GM12878 (cell line): ENCODE measurements at regions not wholly inside any gene's neighbourhood (a gene's known extent, or its start where the extent isn't known, plus 50 kb on each side); places are given as distances from the start of the nearest gene placed in this dataset.

Experiments
- ATAC-seq: fragments of 200-7000 bp; cut with Tn5 transposase; 3 replicates; pipeline ENCODE4 v1.9.1; 2020; ENCODE audit warnings: mild to moderate bottlenecking, moderate library complexity
- BruUV-seq: library from RNA; stranded (reverse); fragments of 400-500 nt; replicated peaks from 2 replicates; lab custom pipeline; 2021; lab: Mats Ljungman, UMichigan
- CTCF ChIA-PET: fragments of 300-600 bp; sonication (Branson Sonifier 250); formaldehyde crosslinking; extraction: SDS; loops from one replicate; lab custom pipeline; 2021; ENCODE audit warnings: inconsistent platforms; lab: Yijun Ruan, JAX
- POLR2A ChIA-PET: fragments of 350-600 bp; formaldehyde crosslinking; extraction: SDS; loops from one replicate; lab custom pipeline; 2021; ENCODE audit warnings: inconsistent platforms; lab: Charles Lee
- RAD21 ChIA-PET: fragments of 300-600 bp; sonication (Branson Sonifier 250); formaldehyde crosslinking; loops from one replicate; lab custom pipeline; 2023; ENCODE audit warnings: antibody characterized with exemption; ENCODE audit not compliant: unreplicated experiment; lab: Charles Lee
- SMC1A ChIA-PET: fragments of 300-600 bp; sonication (Branson Sonifier 250); formaldehyde crosslinking; loops from one replicate; lab custom pipeline; 2023; ENCODE audit not compliant: unreplicated experiment, uncharacterized antibody; lab: Charles Lee
- DNase-seq: peaks from one replicate; pipeline ENCODE4 v3.0.0-alpha.2; 2011; ENCODE audit warnings: low read depth, low spot score
- FAIRE-seq: peaks from 3 replicates; lab custom pipeline; 2011; peaks lifted over from hg19 to GRCh38; lab: Jason Lieb, UNC
- H2AFZ ChIP-seq: 2 replicates; pipeline ENCODE4 v1.6.0; 2011; ENCODE audit warnings: low read depth, low read length, control low read depth; ENCODE audit not compliant: control insufficient read depth
- H3K27ac ChIP-seq: 2 replicates; pipeline ENCODE4 v1.5.1; 2011; ENCODE audit warnings: control low read depth; ENCODE audit not compliant: control insufficient read depth, insufficient read depth
- H3K27me3 ChIP-seq, 2 experiments: replicated peaks in 1 of 2; 2 replicates each; pipeline versions ENCODE4 v1.6.0 to v1.6.1; 2011; ENCODE audit warnings: low read length in 1 of 2; ENCODE audit not compliant: control insufficient read depth in 2 of 2, insufficient read depth in 2 of 2
- H3K36me3 ChIP-seq, 2 experiments: 2 replicates each; pipeline ENCODE4 v1.5.1; 2011; ENCODE audit warnings: low read length in 1 of 2; ENCODE audit not compliant: control insufficient read depth in 2 of 2, insufficient read depth in 2 of 2
- H3K4me1 ChIP-seq: 2 replicates; pipeline ENCODE4 v1.6.1; 2011; ENCODE audit warnings: mild to moderate bottlenecking, low read length, moderate library complexity, mixed read lengths; ENCODE audit not compliant: control insufficient read depth, insufficient read depth
- H3K4me2 ChIP-seq: 2 replicates; pipeline ENCODE4 v1.6.0; 2011; ENCODE audit warnings: control low read depth; ENCODE audit not compliant: control insufficient read depth, insufficient read depth
- H3K4me3 ChIP-seq: fragments of 200-600 bp; sonication (generic); 2 replicates; pipeline ENCODE4 v1.5.1; 2016
- H3K79me2 ChIP-seq: 2 replicates; pipeline ENCODE4 v1.6.0; 2011; ENCODE audit warnings: low read length; ENCODE audit not compliant: control insufficient read depth, insufficient read depth
- H3K9ac ChIP-seq: 2 replicates; pipeline ENCODE4 v1.8.0; 2011; ENCODE audit warnings: low read length, control low read depth, mixed read lengths; ENCODE audit not compliant: control insufficient read depth, insufficient read depth
- H3K9me3 ChIP-seq: replicated peaks from 3 replicates; pipeline ENCODE4 v1.5.1; 2011; ENCODE audit warnings: mild to moderate bottlenecking, low read length; ENCODE audit not compliant: control insufficient read depth, insufficient read depth
- H4K20me1 ChIP-seq: 2 replicates; pipeline ENCODE4 v1.6.0; 2011; ENCODE audit not compliant: control insufficient read depth, insufficient read depth
- BMI1 ChIP-seq: fragments of 450-650 bp; IDR thresholded peaks from 2 replicates; pipeline ENCODE4 v1.6.1; 2016; ENCODE audit warnings: mild to moderate bottlenecking, moderate library complexity, borderline replicate concordance
- EED ChIP-seq: sonication (generic); IDR thresholded peaks from 2 replicates; pipeline ENCODE4 v1.6.1; 2016; ENCODE audit warnings: antibody characterized with exemption, low read depth
- EP300 ChIP-seq, 2 experiments: fragments of 150-350 bp in 1 of 2; IDR thresholded peaks; 2 replicates each; pipeline ENCODE4 v1.6.1; 2011 to 2012; ENCODE audit warnings: low read depth in 2 of 2, low read length in 2 of 2, borderline replicate concordance in 1 of 2, improper control_type of control experiment in 1 of 2, inconsistent platforms in 1 of 2; ENCODE audit not compliant: control insufficient read depth in 1 of 2
- MXI1 ChIP-seq: fragments of 150-350 bp; IDR thresholded peaks from 2 replicates; pipeline ENCODE4 v1.6.1; 2011; ENCODE audit warnings: low read depth, mild to moderate bottlenecking, inconsistent platforms, low read length, improper control_type of control experiment
- MYB ChIP-seq: fragments of 150-350 bp; IDR thresholded peaks from 2 replicates; pipeline ENCODE4 v1.6.1; 2014; ENCODE audit warnings: mild to moderate bottlenecking, low read depth, low read length, borderline replicate concordance
- NFXL1 ChIP-seq: fragments of 450-650 bp; IDR thresholded peaks from 2 replicates; pipeline ENCODE4 v1.6.1; 2017; ENCODE audit warnings: antibody characterized with exemption, mild to moderate bottlenecking, borderline replicate concordance
- POLR2AphosphoS5 ChIP-seq: IDR thresholded peaks from 2 replicates; pipeline ENCODE4 v1.6.1; 2011; ENCODE audit warnings: mild to moderate bottlenecking, low read length, inconsistent platforms
- RCOR1 ChIP-seq: conservative IDR thresholded peaks from 2 replicates; pipeline ENCODE4 v1.6.1; 2012; ENCODE audit warnings: low read depth, low read length, improper control_type of control experiment
- SUZ12 ChIP-seq: fragments of 200-600 bp; sonication (generic); IDR thresholded peaks from one replicate; pipeline ENCODE4 v1.6.1; 2018; ENCODE audit warnings: antibody characterized with exemption, mild to moderate bottlenecking; ENCODE audit not compliant: unreplicated experiment
- WGBS: methylation state at CpG from one replicate; pipeline ENCODE4 v1.1.6; 2016; ENCODE audit warnings: low lambda C conversion rate; ENCODE audit not compliant: insufficient replicate concordance, insufficient coverage; ENCODE audit errors: missing lambda C conversion rate; 5-methylcytosine and 5-hydroxymethylcytosine counted together
- in situ Hi-C: fragments of 300-500 bp; cut with MboI; formaldehyde crosslinking; loops from 9 replicates; pipeline ENCODE4 v1.14.3; 2018; ENCODE audit warnings: mixed read lengths
- intact Hi-C: fragments of 100-400 bp; cut with micrococcal nuclease; formaldehyde crosslinking; loops from one replicate; pipeline ENCODE4 v1.14.2; 2022; ENCODE audit not compliant: unreplicated experiment
- TF ChIP-seq, protein P1 (sequence below): fragments of 450-650 bp; IDR thresholded peaks from 2 replicates; pipeline ENCODE4 v1.6.1; 2017; ENCODE audit warnings: antibody characterized with exemption, mild to moderate bottlenecking, moderate library complexity
- TF ChIP-seq, protein P2 (sequence below): IDR thresholded peaks from 2 replicates; pipeline ENCODE4 v1.6.1; 2012; ENCODE audit warnings: low read length, inconsistent platforms
- TF ChIP-seq, protein P3 (sequence below): fragments of 450-650 bp; IDR thresholded peaks from 2 replicates; pipeline ENCODE4 v1.6.1; 2018; ENCODE audit warnings: mild to moderate bottlenecking, low read depth, moderate library complexity; ENCODE audit not compliant: partially characterized antibody
- TF ChIP-seq, protein P4 (sequence below): fragments of 150-350 bp; IDR thresholded peaks from 2 replicates; pipeline ENCODE4 v1.6.1; 2016; ENCODE audit warnings: low read depth, low read length

DNA sequence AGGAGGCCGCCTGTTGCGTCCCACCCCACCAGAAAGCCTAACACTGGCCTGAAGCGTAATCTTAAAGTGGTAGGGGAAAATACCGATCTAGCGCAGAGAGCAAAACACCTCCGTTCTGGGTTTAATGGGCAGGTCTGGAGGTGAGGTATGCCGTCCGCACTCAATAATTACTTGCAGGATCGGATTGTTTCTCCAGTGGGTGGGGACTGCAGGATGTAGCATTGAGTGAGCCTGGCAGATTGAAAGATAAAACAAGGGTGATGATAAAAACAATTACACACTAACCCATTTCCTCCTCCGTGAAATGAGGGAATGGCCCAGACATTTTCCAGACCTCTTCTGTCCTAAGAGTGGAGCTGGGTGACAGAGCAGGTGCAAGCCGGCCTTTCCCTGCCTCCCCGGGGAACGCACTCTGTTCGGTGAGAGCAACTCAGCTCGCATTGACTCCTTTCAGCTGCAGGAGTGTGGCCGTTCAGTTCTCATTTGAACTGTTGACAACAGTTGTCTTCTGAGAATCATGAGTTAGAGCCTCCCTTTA lies 110.2 kb upstream of the DOCK9 start:
- H2AFZ ChIP-seq, result peak overlapping the region; percentile 94
- ChIA-PET RAD21 (no interaction called here), POLR2A (no interaction called here), CTCF (no interaction called here), SMC1A (interaction anchor here (1.3 to 1.4 kb wide), 2 partner anchors 13 to 189 kb away, joined by 3 to 4 read pairs; no protein-coding TSS in a partner anchor)
- peaks cover 0 to 1% of the 10 kb centered on the region in 2 experiments; a peak in 1 of 4 replicates for H3K27me3 ChIP-seq
- DNase-seq (no peak), ATAC-seq (peak; percentile 54), FAIRE-seq (peak; percentile 7)
- H4K20me1 ChIP-seq, result no peaks in the 10 kb centered on the region
- in situ Hi-C loops (no loop called here), intact Hi-C loops (no loop called here)
- no peaks in the 10 kb centered on the region for H3K9me3 ChIP-seq
- under 1% methylated on average over 16 of the region's 16 CpGs for WGBS
- peaks cover 8% of the 10 kb centered on the region for H3K4me1 ChIP-seq
- no peak overlapping the region for H3K27ac ChIP-seq
- H3K4me3 ChIP-seq, result peak overlapping the region; percentile 88
- BruUV-seq, result no TSS peak
- peak overlapping the region; percentile 91 for H3K4me2 ChIP-seq
- no peaks in the 10 kb centered on the region for H3K36me3 ChIP-seq
- peak overlapping the region; percentile 54; the same call in 1 of the 2 replicates for H3K9ac ChIP-seq
- H3K79me2 ChIP-seq, result no peaks in the 10 kb centered on the region
- TF ChIP-seq MXI1 (no peak), RCOR1 (no peak), EP300 (IDR thresholded peaks at IDR 0.05; ENCODE audit: borderline replicate concordance in 1 of 2, control insufficient read depth in 1 of 2, low read depth in 2 of 2, low read length in 2 of 2) (no peak), SUZ12 (no peak), POLR2AphosphoS5 (no peak), NFXL1 (no peak), BMI1 (no peak), MYB (no peak), EED (no peak)
- TF ChIP-seq, protein P1, sequence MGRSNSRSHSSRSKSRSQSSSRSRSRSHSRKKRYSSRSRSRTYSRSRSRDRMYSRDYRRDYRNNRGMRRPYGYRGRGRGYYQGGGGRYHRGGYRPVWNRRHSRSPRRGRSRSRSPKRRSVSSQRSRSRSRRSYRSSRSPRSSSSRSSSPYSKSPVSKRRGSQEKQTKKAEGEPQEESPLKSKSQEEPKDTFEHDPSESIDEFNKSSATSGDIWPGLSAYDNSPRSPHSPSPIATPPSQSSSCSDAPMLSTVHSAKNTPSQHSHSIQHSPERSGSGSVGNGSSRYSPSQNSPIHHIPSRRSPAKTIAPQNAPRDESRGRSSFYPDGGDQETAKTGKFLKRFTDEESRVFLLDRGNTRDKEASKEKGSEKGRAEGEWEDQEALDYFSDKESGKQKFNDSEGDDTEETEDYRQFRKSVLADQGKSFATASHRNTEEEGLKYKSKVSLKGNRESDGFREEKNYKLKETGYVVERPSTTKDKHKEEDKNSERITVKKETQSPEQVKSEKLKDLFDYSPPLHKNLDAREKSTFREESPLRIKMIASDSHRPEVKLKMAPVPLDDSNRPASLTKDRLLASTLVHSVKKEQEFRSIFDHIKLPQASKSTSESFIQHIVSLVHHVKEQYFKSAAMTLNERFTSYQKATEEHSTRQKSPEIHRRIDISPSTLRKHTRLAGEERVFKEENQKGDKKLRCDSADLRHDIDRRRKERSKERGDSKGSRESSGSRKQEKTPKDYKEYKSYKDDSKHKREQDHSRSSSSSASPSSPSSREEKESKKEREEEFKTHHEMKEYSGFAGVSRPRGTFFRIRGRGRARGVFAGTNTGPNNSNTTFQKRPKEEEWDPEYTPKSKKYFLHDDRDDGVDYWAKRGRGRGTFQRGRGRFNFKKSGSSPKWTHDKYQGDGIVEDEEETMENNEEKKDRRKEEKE, result no peak
- TF ChIP-seq, protein P2, sequence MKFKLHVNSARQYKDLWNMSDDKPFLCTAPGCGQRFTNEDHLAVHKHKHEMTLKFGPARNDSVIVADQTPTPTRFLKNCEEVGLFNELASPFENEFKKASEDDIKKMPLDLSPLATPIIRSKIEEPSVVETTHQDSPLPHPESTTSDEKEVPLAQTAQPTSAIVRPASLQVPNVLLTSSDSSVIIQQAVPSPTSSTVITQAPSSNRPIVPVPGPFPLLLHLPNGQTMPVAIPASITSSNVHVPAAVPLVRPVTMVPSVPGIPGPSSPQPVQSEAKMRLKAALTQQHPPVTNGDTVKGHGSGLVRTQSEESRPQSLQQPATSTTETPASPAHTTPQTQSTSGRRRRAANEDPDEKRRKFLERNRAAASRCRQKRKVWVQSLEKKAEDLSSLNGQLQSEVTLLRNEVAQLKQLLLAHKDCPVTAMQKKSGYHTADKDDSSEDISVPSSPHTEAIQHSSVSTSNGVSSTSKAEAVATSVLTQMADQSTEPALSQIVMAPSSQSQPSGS, result no peak
- TF ChIP-seq, protein P3, sequence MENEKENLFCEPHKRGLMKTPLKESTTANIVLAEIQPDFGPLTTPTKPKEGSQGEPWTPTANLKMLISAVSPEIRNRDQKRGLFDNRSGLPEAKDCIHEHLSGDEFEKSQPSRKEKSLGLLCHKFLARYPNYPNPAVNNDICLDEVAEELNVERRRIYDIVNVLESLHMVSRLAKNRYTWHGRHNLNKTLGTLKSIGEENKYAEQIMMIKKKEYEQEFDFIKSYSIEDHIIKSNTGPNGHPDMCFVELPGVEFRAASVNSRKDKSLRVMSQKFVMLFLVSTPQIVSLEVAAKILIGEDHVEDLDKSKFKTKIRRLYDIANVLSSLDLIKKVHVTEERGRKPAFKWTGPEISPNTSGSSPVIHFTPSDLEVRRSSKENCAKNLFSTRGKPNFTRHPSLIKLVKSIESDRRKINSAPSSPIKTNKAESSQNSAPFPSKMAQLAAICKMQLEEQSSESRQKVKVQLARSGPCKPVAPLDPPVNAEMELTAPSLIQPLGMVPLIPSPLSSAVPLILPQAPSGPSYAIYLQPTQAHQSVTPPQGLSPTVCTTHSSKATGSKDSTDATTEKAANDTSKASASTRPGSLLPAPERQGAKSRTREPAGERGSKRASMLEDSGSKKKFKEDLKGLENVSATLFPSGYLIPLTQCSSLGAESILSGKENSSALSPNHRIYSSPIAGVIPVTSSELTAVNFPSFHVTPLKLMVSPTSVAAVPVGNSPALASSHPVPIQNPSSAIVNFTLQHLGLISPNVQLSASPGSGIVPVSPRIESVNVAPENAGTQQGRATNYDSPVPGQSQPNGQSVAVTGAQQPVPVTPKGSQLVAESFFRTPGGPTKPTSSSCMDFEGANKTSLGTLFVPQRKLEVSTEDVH, result no peak
- TF ChIP-seq, protein P4, sequence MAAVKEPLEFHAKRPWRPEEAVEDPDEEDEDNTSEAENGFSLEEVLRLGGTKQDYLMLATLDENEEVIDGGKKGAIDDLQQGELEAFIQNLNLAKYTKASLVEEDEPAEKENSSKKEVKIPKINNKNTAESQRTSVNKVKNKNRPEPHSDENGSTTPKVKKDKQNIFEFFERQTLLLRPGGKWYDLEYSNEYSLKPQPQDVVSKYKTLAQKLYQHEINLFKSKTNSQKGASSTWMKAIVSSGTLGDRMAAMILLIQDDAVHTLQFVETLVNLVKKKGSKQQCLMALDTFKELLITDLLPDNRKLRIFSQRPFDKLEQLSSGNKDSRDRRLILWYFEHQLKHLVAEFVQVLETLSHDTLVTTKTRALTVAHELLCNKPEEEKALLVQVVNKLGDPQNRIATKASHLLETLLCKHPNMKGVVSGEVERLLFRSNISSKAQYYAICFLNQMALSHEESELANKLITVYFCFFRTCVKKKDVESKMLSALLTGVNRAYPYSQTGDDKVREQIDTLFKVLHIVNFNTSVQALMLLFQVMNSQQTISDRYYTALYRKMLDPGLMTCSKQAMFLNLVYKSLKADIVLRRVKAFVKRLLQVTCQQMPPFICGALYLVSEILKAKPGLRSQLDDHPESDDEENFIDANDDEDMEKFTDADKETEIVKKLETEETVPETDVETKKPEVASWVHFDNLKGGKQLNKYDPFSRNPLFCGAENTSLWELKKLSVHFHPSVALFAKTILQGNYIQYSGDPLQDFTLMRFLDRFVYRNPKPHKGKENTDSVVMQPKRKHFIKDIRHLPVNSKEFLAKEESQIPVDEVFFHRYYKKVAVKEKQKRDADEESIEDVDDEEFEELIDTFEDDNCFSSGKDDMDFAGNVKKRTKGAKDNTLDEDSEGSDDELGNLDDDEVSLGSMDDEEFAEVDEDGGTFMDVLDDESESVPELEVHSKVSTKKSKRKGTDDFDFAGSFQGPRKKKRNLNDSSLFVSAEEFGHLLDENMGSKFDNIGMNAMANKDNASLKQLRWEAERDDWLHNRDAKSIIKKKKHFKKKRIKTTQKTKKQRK, result no peak
